Keratinocyte (primary cell): ENCODE measurements at regions not wholly inside any gene's neighbourhood (a gene's known extent, or its start where the extent isn't known, plus 50 kb on each side); places are given as distances from the start of the nearest gene placed in this dataset.

Source experiments
- DNase-seq: peaks from one replicate; pipeline ENCODE4 v3.0.0-alpha.2; 2011; ENCODE audit warnings: low read depth, missing footprints, low spot score
- FAIRE-seq: peaks from 2 replicates; lab custom pipeline; 2011; peaks lifted over from hg19 to GRCh38; lab: Jason Lieb, UNC
- H2AFZ ChIP-seq: 2 replicates; pipeline ENCODE4 v1.6.0; 2012; ENCODE audit warnings: low read length, control low read depth, inconsistent platforms; ENCODE audit not compliant: control insufficient read depth
- H3K27ac ChIP-seq: 2 replicates; pipeline ENCODE4 v1.5.1; 2011; ENCODE audit warnings: low read length; ENCODE audit not compliant: control insufficient read depth, insufficient read depth
- H3K27me3 ChIP-seq: 3 replicates; pipeline ENCODE4 v1.6.0; 2011; ENCODE audit warnings: low read length; ENCODE audit not compliant: control insufficient read depth, insufficient read depth; ENCODE audit errors: extremely low read depth
- H3K36me3 ChIP-seq, 2 experiments: 2 replicates in 1 of 2; 3 replicates in 1 of 2; pipeline ENCODE4 v1.5.1; 2011; ENCODE audit warnings: low read length in 2 of 2, mild to moderate bottlenecking in 1 of 2; ENCODE audit not compliant: control insufficient read depth in 2 of 2, insufficient read depth in 2 of 2; ENCODE audit errors: extremely low read depth in 1 of 2
- H3K4me1 ChIP-seq: 3 replicates; pipeline ENCODE4 v1.5.1; 2011; ENCODE audit warnings: low read length; ENCODE audit not compliant: control insufficient read depth, insufficient read depth; ENCODE audit errors: extremely low read depth
- H3K4me2 ChIP-seq: 3 replicates; pipeline ENCODE4 v1.6.0; 2011; ENCODE audit warnings: low read depth, low read length; ENCODE audit not compliant: control insufficient read depth, insufficient read depth; ENCODE audit errors: extremely low read depth
- H3K4me3 ChIP-seq, 3 experiments: fragments of 200-600 bp in 1 of 3; sonication (generic) in 1 of 3; 2 replicates in 2 of 3; 3 replicates in 1 of 3; pipeline ENCODE4 v1.5.1; 2011 to 2016; ENCODE audit warnings: low read length in 3 of 3, mild to moderate bottlenecking in 3 of 3, control low read depth in 2 of 3, inconsistent platforms in 1 of 3, low read depth in 1 of 3, mixed read lengths in 1 of 3, mixed run types in 1 of 3, moderate library complexity in 1 of 3; ENCODE audit not compliant: control insufficient read depth in 2 of 3, insufficient read depth in 2 of 3; ENCODE audit errors: extremely low read depth in 1 of 3
- H3K79me2 ChIP-seq: 2 replicates; pipeline ENCODE4 v1.6.0; 2012; ENCODE audit warnings: low read length; ENCODE audit not compliant: control insufficient read depth, insufficient read depth
- H3K9ac ChIP-seq: 3 replicates; pipeline ENCODE4 v1.6.0; 2011; ENCODE audit warnings: low read length; ENCODE audit not compliant: control insufficient read depth, insufficient read depth; ENCODE audit errors: extremely low read depth
- H3K9me1 ChIP-seq: 3 replicates; pipeline ENCODE4 v1.6.0; 2011; ENCODE audit warnings: low read length; ENCODE audit not compliant: control insufficient read depth, insufficient read depth; ENCODE audit errors: extremely low read depth
- H3K9me3 ChIP-seq: 2 replicates; pipeline ENCODE4 v1.5.1; 2012; ENCODE audit warnings: low read depth, low read length; ENCODE audit not compliant: control insufficient read depth
- H4K20me1 ChIP-seq: 3 replicates; pipeline ENCODE4 v1.6.0; 2011; ENCODE audit warnings: low read length; ENCODE audit not compliant: control insufficient read depth, insufficient read depth; ENCODE audit errors: extremely low read depth
- CTCF ChIP-seq, 3 experiments: IDR thresholded peaks in 1 of 3; conservative IDR thresholded peaks in 1 of 3; optimal IDR thresholded peaks in 1 of 3; 2 replicates in 2 of 3; 3 replicates in 1 of 3; pipeline versions ENCODE3 to v1.5.1; 2011; ENCODE audit warnings: low read length in 3 of 3, mild to moderate bottlenecking in 3 of 3, moderate library complexity in 2 of 3, control low read depth in 1 of 3, inconsistent platforms in 1 of 3; ENCODE audit not compliant: insufficient read depth in 2 of 3; ENCODE audit errors: extremely low read depth in 1 of 3
- EZH2 ChIP-seq: IDR thresholded peaks from one replicate; pipeline ENCODE4 v1.6.1; 2012; ENCODE audit warnings: inconsistent platforms, mild to moderate bottlenecking, low read length, moderate library complexity
- dilution Hi-C: fragments of 300-500 bp; cut with MboI; formaldehyde crosslinking; loops from one replicate; pipeline ENCODE4 v1.7.0; 2020; ENCODE audit warnings: low sequenced_read_pairs; ENCODE audit not compliant: extremely low pct_ligation_motif_present

- H3K4me2 ChIP-seq, result no peak overlapping the region
- no peaks in the 10 kb centered on the region for H3K9me1 ChIP-seq
- dilution Hi-C loops, result no loop called here
- no peak overlapping the region for H3K27ac ChIP-seq
- H3K27me3 ChIP-seq, result no peaks in the 10 kb centered on the region
- H3K79me2 ChIP-seq, result no peaks in the 10 kb centered on the region
- H4K20me1 ChIP-seq, result no peaks in the 10 kb centered on the region
- no peak overlapping the region for H2AFZ ChIP-seq
- H3K4me1 ChIP-seq, result no peaks in the 10 kb centered on the region
- H3K4me3 ChIP-seq, result no peak overlapping the region
- no peaks in the 10 kb centered on the region for H3K36me3 ChIP-seq
- no peak for FAIRE-seq
- H3K9ac ChIP-seq, result no peak overlapping the region
- no peak for TF ChIP-seq EZH2
- no peak for TF ChIP-seq CTCF (optimal IDR thresholded peaks at IDR 0.05 in 1 of 3, IDR thresholded peaks at IDR 0.05 in 1 of 3, conservative IDR thresholded peaks at IDR 0.05 in 1 of 3; ENCODE audit: extremely low read depth in 1 of 3, insufficient read depth in 2 of 3, low read length in 3 of 3)
- H3K9me3 ChIP-seq, result no peaks in the 10 kb centered on the region
- no peak for DNase-seq
Observed at GRCh38 chr2:125867908-125868307, 788.0 kb upstream of the GYPC start.

GRCh38 chr2:125870264-125870663, 785.7 kb upstream of the GYPC start:
- Histone ChIP-seq H3K9me1 (no peaks in the 10 kb centered on the region), H3K9ac (no peak overlapping the region), H4K20me1 (no peaks in the 10 kb centered on the region), H3K4me1 (no peaks in the 10 kb centered on the region), H3K27me3 (no peaks in the 10 kb centered on the region), H3K27ac (no peak overlapping the region), H2AFZ (no peak overlapping the region), H3K79me2 (no peaks in the 10 kb centered on the region), H3K9me3 (peaks cover 2% of the 10 kb centered on the region), H3K36me3 (no peaks in the 10 kb centered on the region), H3K4me2 (no peak overlapping the region), H3K4me3 (no peak overlapping the region)
- dilution Hi-C loops, result no loop called here
- DNase-seq (no peak), FAIRE-seq (no peak)
- TF ChIP-seq EZH2, result no peak
- TF ChIP-seq CTCF (optimal IDR thresholded peaks at IDR 0.05 in 1 of 3, IDR thresholded peaks at IDR 0.05 in 1 of 3, conservative IDR thresholded peaks at IDR 0.05 in 1 of 3; ENCODE audit: extremely low read depth in 1 of 3, insufficient read depth in 2 of 3, low read length in 3 of 3), result no peak
